Nephron progenitor cell (in vitro differentiated cells): ENCODE measurements at regions not wholly inside any gene's neighbourhood (a gene's known extent, or its start where the extent isn't known, plus 50 kb on each side); places are given as distances from the start of the nearest gene placed in this dataset.

Source experiments
- DNase-seq: peaks from one replicate; pipeline ENCODE4 v3.0.0; 2021
- H3K27ac Mint-ChIP-seq: 2 replicates; pipeline ENCODE4 v1.8.0; 2021; ENCODE audit warnings: mild to moderate bottlenecking, moderate library complexity, mixed read lengths
- H3K27me3 Mint-ChIP-seq: 2 replicates; pipeline ENCODE4 v1.8.0; 2021; ENCODE audit warnings: mild to moderate bottlenecking, low read depth, mixed read lengths; ENCODE audit not compliant: poor library complexity
- H3K36me3 Mint-ChIP-seq: 2 replicates; pipeline ENCODE4 v1.8.0; 2021; ENCODE audit warnings: low read depth, mixed read lengths
- H3K4me1 Mint-ChIP-seq: 2 replicates; pipeline ENCODE4 v1.8.0; 2021; ENCODE audit warnings: mixed read lengths
- H3K4me3 Mint-ChIP-seq: 2 replicates; pipeline ENCODE4 v1.8.0; 2021; ENCODE audit warnings: mild to moderate bottlenecking, moderate library complexity, mixed read lengths
- H3K9me3 Mint-ChIP-seq: 2 replicates; pipeline ENCODE4 v1.8.0; 2021; ENCODE audit warnings: mild to moderate bottlenecking, moderate library complexity, mixed read lengths
- CTCF ChIP-seq: fragments of 200-600 bp; sonication (generic); IDR thresholded peaks from 2 replicates; pipeline ENCODE4 v1.5.0; 2021; ENCODE audit warnings: antibody characterized with exemption

- H3K4me3 Mint-ChIP-seq, result no peak overlapping the region
- peak overlapping the region; percentile 55 for H3K27ac Mint-ChIP-seq
- peaks cover 40% of the 10 kb centered on the region for H3K9me3 Mint-ChIP-seq
- H3K4me1 Mint-ChIP-seq, result peaks cover 9% of the 10 kb centered on the region
- peaks cover 33% of the 10 kb centered on the region for H3K36me3 Mint-ChIP-seq
- DNase-seq, result no peak
- no peak for TF ChIP-seq CTCF
- peaks cover 5% of the 10 kb centered on the region for H3K27me3 Mint-ChIP-seq
These were observed 141.0 kb downstream of the ADCYAP1 start for GRCh38 chr18:1045658-1046057.

GRCh38 chr18:1047406-1047805 lies 142.7 kb downstream of the ADCYAP1 start:
- Mint-ChIP-seq H3K9me3 (peaks cover 23% of the 10 kb centered on the region), H3K4me1 (peaks cover 9% of the 10 kb centered on the region), H3K4me3 (no peak overlapping the region), H3K36me3 (peaks cover 18% of the 10 kb centered on the region), H3K27ac (no peak overlapping the region), H3K27me3 (peaks cover 5% of the 10 kb centered on the region)
- no peak for TF ChIP-seq CTCF
- DNase-seq, result no peak

GRCh38 chr18:1048032-1048431 lies 143.4 kb downstream of the ADCYAP1 start:
- Mint-ChIP-seq H3K9me3 (peaks cover 16% of the 10 kb centered on the region), H3K27me3 (peaks cover 5% of the 10 kb centered on the region), H3K4me1 (peaks cover 9% of the 10 kb centered on the region), H3K27ac (no peak overlapping the region), H3K36me3 (peaks cover 12% of the 10 kb centered on the region), H3K4me3 (no peak overlapping the region)
- no peak for TF ChIP-seq CTCF
- DNase-seq, result no peak

- no peak for TF ChIP-seq CTCF
These were observed 144.5 kb downstream of the ADCYAP1 start for GRCh38 chr18:1049173-1049572.

GRCh38 chr18:1050012-1050657 lies 145.5 kb downstream of the ADCYAP1 start:
- peaks cover 3% of the 10 kb centered on the region for H3K27me3 Mint-ChIP-seq
- no peak for DNase-seq
- no peak overlapping the region for H3K27ac Mint-ChIP-seq
- H3K36me3 Mint-ChIP-seq, result peaks cover 3% of the 10 kb centered on the region
- no peak for TF ChIP-seq CTCF
- H3K4me3 Mint-ChIP-seq, result no peak overlapping the region
- peaks cover 9% of the 10 kb centered on the region for H3K4me1 Mint-ChIP-seq
- no peaks in the 10 kb centered on the region for H3K9me3 Mint-ChIP-seq

More at GRCh38 chr18:1049173-1049572, 144.5 kb downstream of the ADCYAP1 start:
- Mint-ChIP-seq H3K36me3 (peaks cover 3% of the 10 kb centered on the region), H3K9me3 (peaks cover 5% of the 10 kb centered on the region), H3K4me1 (peaks cover 9% of the 10 kb centered on the region), H3K27me3 (peaks cover 5% of the 10 kb centered on the region), H3K27ac (no peak overlapping the region), H3K4me3 (no peak overlapping the region)
- no peak for DNase-seq

- no peak for DNase-seq
These were observed 147.6 kb downstream of the ADCYAP1 start for GRCh38 chr18:1052301-1052700.

More at GRCh38 chr18:1052301-1052700, 147.6 kb downstream of the ADCYAP1 start:
- TF ChIP-seq CTCF, result no peak
- peaks cover 14% of the 10 kb centered on the region for H3K36me3 Mint-ChIP-seq
- peaks cover 20% of the 10 kb centered on the region for H3K9me3 Mint-ChIP-seq
- H3K27ac Mint-ChIP-seq, result no peak overlapping the region
- H3K4me1 Mint-ChIP-seq, result no peaks in the 10 kb centered on the region
- no peak overlapping the region for H3K4me3 Mint-ChIP-seq
- no peaks in the 10 kb centered on the region for H3K27me3 Mint-ChIP-seq
